ENCODE measurements at regions not wholly inside any gene's neighbourhood (a gene's known extent, or its start where the extent isn't known, plus 50 kb on each side); places are given as distances from the start of the nearest gene placed in this dataset.

DNA sequence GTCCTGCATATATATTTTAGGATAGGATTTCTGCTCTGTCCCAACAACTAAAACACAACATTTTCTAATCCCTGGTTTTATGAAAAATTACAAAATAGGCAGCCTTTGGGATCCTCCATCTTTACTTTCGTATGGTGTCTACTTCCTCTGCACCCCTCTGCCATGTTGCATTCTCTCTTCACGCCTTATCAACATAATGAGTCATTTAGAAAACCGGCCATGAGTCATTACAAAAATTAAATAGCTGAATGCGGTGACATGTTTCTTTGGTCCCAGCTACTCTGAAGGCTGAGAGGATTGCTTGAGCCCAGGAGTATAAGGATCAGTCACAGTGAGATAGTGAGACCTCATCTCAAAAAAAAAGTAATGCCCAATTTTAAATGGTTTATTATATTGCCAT, 148.1 kb upstream of the CELF2 start:
- no peak for DNase-seq (ENCODE audit: extremely low spot score in 2 of 2)
- H3K27me3 ChIP-seq, result no peaks in the 10 kb centered on the region
- H3K9me3 ChIP-seq, result no peaks in the 10 kb centered on the region
- no peaks in the 10 kb centered on the region for H3K36me3 ChIP-seq
- intact Hi-C loops (cut with DNase I), result no loop called here
- H3K27ac ChIP-seq, result no peak overlapping the region
- no peak for TF ChIP-seq POLR2A (IDR thresholded peaks at IDR 0.05)
- no peak for TF ChIP-seq POLR2AphosphoS5 (IDR thresholded peaks at IDR 0.05; ENCODE audit: insufficient read depth in 1 of 2, low read depth in 1 of 2)
- no peak for TF ChIP-seq CTCF (IDR thresholded peaks at IDR 0.05)
- H3K4me3 ChIP-seq, result no peak overlapping the region
- peaks cover 30% of the 10 kb centered on the region for H3K4me1 ChIP-seq

DNA sequence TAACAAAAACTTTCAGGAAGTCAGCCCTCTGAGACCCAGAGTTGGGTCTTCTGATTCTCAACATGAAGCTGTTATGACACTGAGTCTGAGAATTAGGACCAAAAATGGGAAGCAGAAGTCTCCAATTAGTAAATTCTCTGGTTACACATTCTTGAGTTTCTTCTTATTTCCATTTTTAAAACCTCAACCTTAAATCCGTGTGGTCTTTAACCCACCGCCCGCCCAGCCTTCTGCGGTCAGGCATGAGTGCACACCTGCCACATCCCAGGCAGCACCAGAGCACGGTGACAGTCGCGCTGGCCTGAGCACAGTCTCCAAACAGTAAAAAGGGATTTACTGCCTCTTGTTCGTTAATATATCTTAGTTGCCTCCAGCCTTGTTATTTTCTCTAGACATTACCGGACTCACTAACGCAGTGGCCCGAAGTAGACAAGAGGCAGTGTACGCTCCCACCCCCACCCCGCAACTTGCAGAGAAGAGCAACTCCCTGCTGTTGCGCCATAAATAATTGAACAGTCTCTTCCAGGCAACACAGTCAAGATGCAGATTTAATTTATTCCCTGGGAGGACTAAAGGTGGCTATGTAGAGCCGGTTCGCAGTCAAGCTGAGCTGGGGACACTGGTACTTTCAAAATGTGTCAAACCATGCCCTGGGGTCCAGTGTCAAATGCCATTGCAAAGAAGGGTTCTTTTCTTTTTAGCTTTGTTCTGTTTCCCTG, 147.0 kb upstream of the CELF2 start:
- H3K27ac ChIP-seq, result peak overlapping the region; percentile 20
- no peaks in the 10 kb centered on the region for H3K27me3 ChIP-seq
- H3K9me3 ChIP-seq, result no peaks in the 10 kb centered on the region
- peaks cover 26% of the 10 kb centered on the region for H3K4me1 ChIP-seq
- DNase-seq (ENCODE audit: extremely low spot score in 2 of 2), result no peak
- intact Hi-C loops (cut with DNase I), result no loop called here
- TF ChIP-seq POLR2AphosphoS5 (IDR thresholded peaks at IDR 0.05; ENCODE audit: insufficient read depth in 1 of 2, low read depth in 1 of 2) (no peak), POLR2A (IDR thresholded peaks at IDR 0.05) (no peak), CTCF (IDR thresholded peaks at IDR 0.05) (no peak)
- H3K36me3 ChIP-seq, result no peaks in the 10 kb centered on the region
- H3K4me3 ChIP-seq, result no peak overlapping the region

DNA sequence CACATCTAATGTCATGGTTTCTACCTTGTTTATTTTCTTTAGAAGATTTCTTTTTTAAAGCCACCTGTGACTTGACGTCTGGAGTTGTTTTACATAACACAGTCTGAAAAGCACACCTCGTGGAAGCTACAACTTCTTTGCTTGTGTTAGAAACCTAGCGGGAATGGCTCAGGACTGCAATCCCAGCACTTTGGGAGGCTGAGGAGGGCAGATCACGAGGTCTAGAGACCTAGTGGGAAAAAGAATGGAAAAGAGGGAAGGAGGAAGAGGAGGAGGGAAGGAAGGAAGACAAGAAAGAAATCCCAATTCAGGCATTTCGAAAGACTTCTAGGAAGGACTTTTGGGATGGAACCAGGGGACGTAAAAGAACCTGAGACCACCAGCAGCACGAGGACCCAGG, 146.3 kb upstream of the CELF2 start:
- H3K27ac ChIP-seq, result peak overlapping the region; percentile 20
- no peak overlapping the region for H3K4me3 ChIP-seq
- no peak for TF ChIP-seq CTCF (IDR thresholded peaks at IDR 0.05)
- no peak for DNase-seq (ENCODE audit: extremely low spot score in 2 of 2)
- H3K36me3 ChIP-seq, result no peaks in the 10 kb centered on the region
- no peaks in the 10 kb centered on the region for H3K9me3 ChIP-seq
- intact Hi-C loops (cut with DNase I), result no loop called here
- H3K27me3 ChIP-seq, result no peaks in the 10 kb centered on the region
- H3K4me1 ChIP-seq, result peaks cover 19% of the 10 kb centered on the region

DNA sequence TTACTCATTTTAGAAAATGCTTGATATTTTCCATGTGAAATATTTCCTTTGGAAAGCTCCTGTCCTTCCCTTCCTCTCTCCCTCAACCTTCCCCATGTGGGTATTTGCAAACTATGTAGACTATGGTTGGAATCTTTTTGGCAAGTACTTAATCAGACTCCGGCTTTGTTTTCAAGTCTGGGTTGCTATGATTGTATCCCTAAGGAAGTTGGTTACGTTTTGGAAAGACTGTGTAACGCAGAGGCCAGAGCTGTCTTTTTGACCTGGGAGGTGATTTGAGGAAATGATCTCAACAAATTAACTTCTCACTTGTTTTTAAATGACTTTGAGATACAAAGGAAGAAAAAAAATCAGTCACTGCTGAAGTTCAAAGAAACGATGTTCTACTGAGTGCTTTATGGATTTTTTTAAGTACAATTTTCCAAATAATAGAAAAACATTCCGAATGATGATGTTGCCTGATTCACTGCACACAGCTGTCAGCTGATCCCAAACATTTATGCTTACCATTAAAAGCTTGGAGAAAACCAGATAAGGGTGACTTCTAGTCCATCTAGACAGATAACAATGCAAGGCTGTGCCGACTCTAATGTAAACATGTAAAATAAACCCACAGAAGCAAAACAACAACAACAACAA, 145.5 kb upstream of the CELF2 start:
- H3K4me1 ChIP-seq, result peaks cover 18% of the 10 kb centered on the region
- H3K4me3 ChIP-seq, result no peak overlapping the region
- peak overlapping the region; percentile 20 for H3K27ac ChIP-seq
- DNase-seq (ENCODE audit: extremely low spot score in 2 of 2), result no peak
- H3K36me3 ChIP-seq, result no peaks in the 10 kb centered on the region
- peak in 1 of 2 donors; percentile 85 for TF ChIP-seq POLR2AphosphoS5 (IDR thresholded peaks at IDR 0.05; ENCODE audit: insufficient read depth in 1 of 2, low read depth in 1 of 2)
- TF ChIP-seq CTCF (IDR thresholded peaks at IDR 0.05), result no peak
- H3K27me3 ChIP-seq, result no peaks in the 10 kb centered on the region
- no peaks in the 10 kb centered on the region for H3K9me3 ChIP-seq
- intact Hi-C loops (cut with DNase I), result no loop called here

- peaks cover 18% of the 10 kb centered on the region for H3K4me1 ChIP-seq
- H3K27me3 ChIP-seq, result no peaks in the 10 kb centered on the region
- no peaks in the 10 kb centered on the region for H3K36me3 ChIP-seq
- H3K9me3 ChIP-seq, result no peaks in the 10 kb centered on the region
- peak overlapping the region; percentile 20 for H3K27ac ChIP-seq
- no peak overlapping the region for H3K4me3 ChIP-seq
- no peak for TF ChIP-seq POLR2A (IDR thresholded peaks at IDR 0.05)
- TF ChIP-seq POLR2AphosphoS5 (IDR thresholded peaks at IDR 0.05; ENCODE audit: insufficient read depth in 1 of 2, low read depth in 1 of 2), result no peak
- TF ChIP-seq CTCF (IDR thresholded peaks at IDR 0.05), result no peak
- intact Hi-C loops (cut with DNase I), result no loop called here
- no peak for DNase-seq (ENCODE audit: extremely low spot score in 2 of 2)
Observed at GRCh38 chr10:10872764-10873163, 144.9 kb upstream of the CELF2 start.
